ENCODE measurements at regions not wholly inside any gene's neighbourhood (a gene's known extent, or its start where the extent isn't known, plus 50 kb on each side); places are given as distances from the start of the nearest gene placed in this dataset.

GRCh38 chr1:58033311-58033710, 513.2 kb downstream of the OMA1 start:
- TF ChIP-seq TAF1 (IDR thresholded peaks at IDR 0.05; ENCODE audit: low read depth, low read length) (no peak), POLR2AphosphoS5 (IDR thresholded peaks at IDR 0.05; ENCODE audit: low read depth, low read length) (no peak)
